GM12878 (cell line): ENCODE measurements at regions not wholly inside any gene's neighbourhood (a gene's known extent, or its start where the extent isn't known, plus 50 kb on each side); places are given as distances from the start of the nearest gene placed in this dataset.

Experiments used
- ATAC-seq: fragments of 200-7000 bp; cut with Tn5 transposase; 3 replicates; pipeline ENCODE4 v1.9.1; 2020; ENCODE audit warnings: mild to moderate bottlenecking, moderate library complexity
- BruUV-seq: library from RNA; stranded (reverse); fragments of 400-500 nt; replicated peaks from 2 replicates; lab custom pipeline; 2021; lab: Mats Ljungman, UMichigan
- CTCF ChIA-PET: fragments of 300-600 bp; sonication (Branson Sonifier 250); formaldehyde crosslinking; extraction: SDS; loops from one replicate; lab custom pipeline; 2021; ENCODE audit warnings: inconsistent platforms; lab: Yijun Ruan, JAX
- POLR2A ChIA-PET: fragments of 350-600 bp; formaldehyde crosslinking; extraction: SDS; loops from one replicate; lab custom pipeline; 2021; ENCODE audit warnings: inconsistent platforms; lab: Charles Lee
- RAD21 ChIA-PET: fragments of 300-600 bp; sonication (Branson Sonifier 250); formaldehyde crosslinking; loops from one replicate; lab custom pipeline; 2023; ENCODE audit warnings: antibody characterized with exemption; ENCODE audit not compliant: unreplicated experiment; lab: Charles Lee
- SMC1A ChIA-PET: fragments of 300-600 bp; sonication (Branson Sonifier 250); formaldehyde crosslinking; loops from one replicate; lab custom pipeline; 2023; ENCODE audit not compliant: unreplicated experiment, uncharacterized antibody; lab: Charles Lee
- DNase-seq: peaks from one replicate; pipeline ENCODE4 v3.0.0-alpha.2; 2011; ENCODE audit warnings: low read depth, low spot score
- FAIRE-seq: peaks from 3 replicates; lab custom pipeline; 2011; peaks lifted over from hg19 to GRCh38; lab: Jason Lieb, UNC
- H2AFZ ChIP-seq: 2 replicates; pipeline ENCODE4 v1.6.0; 2011; ENCODE audit warnings: low read depth, low read length, control low read depth; ENCODE audit not compliant: control insufficient read depth
- H3K27ac ChIP-seq: 2 replicates; pipeline ENCODE4 v1.5.1; 2011; ENCODE audit warnings: control low read depth; ENCODE audit not compliant: control insufficient read depth, insufficient read depth
- H3K27me3 ChIP-seq, 2 experiments: replicated peaks in 1 of 2; 2 replicates each; pipeline versions ENCODE4 v1.6.0 to v1.6.1; 2011; ENCODE audit warnings: low read length in 1 of 2; ENCODE audit not compliant: control insufficient read depth in 2 of 2, insufficient read depth in 2 of 2
- H3K36me3 ChIP-seq, 2 experiments: 2 replicates each; pipeline ENCODE4 v1.5.1; 2011; ENCODE audit warnings: low read length in 1 of 2; ENCODE audit not compliant: control insufficient read depth in 2 of 2, insufficient read depth in 2 of 2
- H3K4me1 ChIP-seq: 2 replicates; pipeline ENCODE4 v1.6.1; 2011; ENCODE audit warnings: mild to moderate bottlenecking, low read length, moderate library complexity, mixed read lengths; ENCODE audit not compliant: control insufficient read depth, insufficient read depth
- H3K4me2 ChIP-seq: 2 replicates; pipeline ENCODE4 v1.6.0; 2011; ENCODE audit warnings: control low read depth; ENCODE audit not compliant: control insufficient read depth, insufficient read depth
- H3K4me3 ChIP-seq: fragments of 200-600 bp; sonication (generic); 2 replicates; pipeline ENCODE4 v1.5.1; 2016
- H3K79me2 ChIP-seq: 2 replicates; pipeline ENCODE4 v1.6.0; 2011; ENCODE audit warnings: low read length; ENCODE audit not compliant: control insufficient read depth, insufficient read depth
- H3K9ac ChIP-seq: 2 replicates; pipeline ENCODE4 v1.8.0; 2011; ENCODE audit warnings: low read length, control low read depth, mixed read lengths; ENCODE audit not compliant: control insufficient read depth, insufficient read depth
- H3K9me3 ChIP-seq: replicated peaks from 3 replicates; pipeline ENCODE4 v1.5.1; 2011; ENCODE audit warnings: mild to moderate bottlenecking, low read length; ENCODE audit not compliant: control insufficient read depth, insufficient read depth
- H4K20me1 ChIP-seq: 2 replicates; pipeline ENCODE4 v1.6.0; 2011; ENCODE audit not compliant: control insufficient read depth, insufficient read depth
- ATF7 ChIP-seq: fragments of 450-650 bp; IDR thresholded peaks from 2 replicates; pipeline ENCODE4 v1.6.1; 2016; ENCODE audit warnings: low read depth, mild to moderate bottlenecking
- BACH1 ChIP-seq: fragments of 450-650 bp; IDR thresholded peaks from 2 replicates; pipeline ENCODE4 v1.6.1; 2017; ENCODE audit warnings: mild to moderate bottlenecking, borderline replicate concordance
- BMI1 ChIP-seq: fragments of 450-650 bp; IDR thresholded peaks from 2 replicates; pipeline ENCODE4 v1.6.1; 2016; ENCODE audit warnings: mild to moderate bottlenecking, moderate library complexity, borderline replicate concordance
- E2F8 ChIP-seq: fragments of 450-650 bp; IDR thresholded peaks from 2 replicates; pipeline ENCODE4 v1.6.1; 2018; ENCODE audit warnings: mild to moderate bottlenecking, low read depth, moderate library complexity; ENCODE audit not compliant: partially characterized antibody
- E4F1 ChIP-seq: fragments of 450-650 bp; IDR thresholded peaks from 2 replicates; pipeline ENCODE4 v1.6.1; 2018; ENCODE audit warnings: borderline replicate concordance, mild to moderate bottlenecking; ENCODE audit not compliant: partially characterized antibody
- IRF4 ChIP-seq: IDR thresholded peaks from 2 replicates; pipeline ENCODE4 v1.6.1; 2011; ENCODE audit warnings: low read depth, low read length
- LARP7 ChIP-seq: fragments of 450-650 bp; IDR thresholded peaks from 2 replicates; pipeline ENCODE4 v1.6.1; 2017; ENCODE audit warnings: mild to moderate bottlenecking
- MEF2A ChIP-seq: IDR thresholded peaks from 2 replicates; pipeline ENCODE4 v1.6.1; 2011; ENCODE audit warnings: low read depth, mild to moderate bottlenecking, low read length, moderate library complexity; ENCODE audit not compliant: insufficient read depth
- RAD51 ChIP-seq: fragments of 450-650 bp; IDR thresholded peaks from 2 replicates; pipeline ENCODE4 v1.6.1; 2016; ENCODE audit warnings: moderate library complexity, mild to moderate bottlenecking, inconsistent platforms
- RELA ChIP-seq: fragments of 450-650 bp; IDR thresholded peaks from 2 replicates; pipeline ENCODE4 v1.8.0; 2014; ENCODE audit warnings: borderline replicate concordance; ENCODE audit not compliant: partially characterized antibody
- RUNX3 ChIP-seq: IDR thresholded peaks from 2 replicates; pipeline ENCODE4 v1.6.1; 2012; ENCODE audit warnings: low read length, inconsistent platforms
- SUPT20H ChIP-seq: IDR thresholded peaks from 2 replicates; pipeline ENCODE4 v1.6.1; 2011; ENCODE audit warnings: low read depth, mild to moderate bottlenecking, low read length, moderate library complexity, borderline replicate concordance; ENCODE audit not compliant: control insufficient read depth
- SUZ12 ChIP-seq: fragments of 200-600 bp; sonication (generic); IDR thresholded peaks from one replicate; pipeline ENCODE4 v1.6.1; 2018; ENCODE audit warnings: antibody characterized with exemption, mild to moderate bottlenecking; ENCODE audit not compliant: unreplicated experiment
- WRNIP1 ChIP-seq: IDR thresholded peaks from 2 replicates; pipeline ENCODE4 v1.6.1; 2011; ENCODE audit warnings: low read depth, low read length, improper control_type of control experiment, borderline replicate concordance
- ZNF622 ChIP-seq: fragments of 450-650 bp; IDR thresholded peaks from 2 replicates; pipeline ENCODE4 v1.6.1; 2017; ENCODE audit warnings: mild to moderate bottlenecking, inconsistent platforms
- WGBS: methylation state at CpG from one replicate; pipeline ENCODE4 v1.1.6; 2016; ENCODE audit warnings: low lambda C conversion rate; ENCODE audit not compliant: insufficient replicate concordance, insufficient coverage; ENCODE audit errors: missing lambda C conversion rate; 5-methylcytosine and 5-hydroxymethylcytosine counted together
- in situ Hi-C: fragments of 300-500 bp; cut with MboI; formaldehyde crosslinking; loops from 9 replicates; pipeline ENCODE4 v1.14.3; 2018; ENCODE audit warnings: mixed read lengths
- intact Hi-C: fragments of 100-400 bp; cut with micrococcal nuclease; formaldehyde crosslinking; loops from one replicate; pipeline ENCODE4 v1.14.2; 2022; ENCODE audit not compliant: unreplicated experiment
- TF ChIP-seq, protein P1 (sequence below): fragments of 450-650 bp; IDR thresholded peaks from 2 replicates; pipeline ENCODE4 v1.6.1; 2017; ENCODE audit warnings: low read depth, mild to moderate bottlenecking, moderate library complexity
- TF ChIP-seq, protein P2 (sequence below), 3 experiments: IDR thresholded peaks in 2 of 3; conservative IDR thresholded peaks in 1 of 3; 2 replicates each; pipeline ENCODE4 v1.5.1; 2011; ENCODE audit warnings: low read depth in 3 of 3, low read length in 3 of 3, mild to moderate bottlenecking in 3 of 3, control low read depth in 2 of 3, moderate library complexity in 2 of 3, inconsistent platforms in 1 of 3, mixed read lengths in 1 of 3; ENCODE audit not compliant: control insufficient read depth in 2 of 3, insufficient read depth in 1 of 3; ENCODE audit errors: extremely low read depth in 1 of 3

- in situ Hi-C loops (no loop called here), intact Hi-C loops (no loop called here)
- CTCF ChIA-PET = interaction anchor here (1.3 kb wide), 1 partner anchor 458 kb away, joined by 3 read pairs; no protein-coding TSS in a partner anchor
- Histone ChIP-seq H3K9me3 (no peaks in the 10 kb centered on the region; the same call in 2 of the 3 replicates), H3K9ac (no peak overlapping the region), H3K27ac (no peak overlapping the region), H3K27me3 (no peaks in the 10 kb centered on the region), H3K36me3 (no peaks in the 10 kb centered on the region), H3K79me2 (no peaks in the 10 kb centered on the region), H3K4me1 (no peaks in the 10 kb centered on the region), H2AFZ (no peak overlapping the region), H3K4me2 (no peak overlapping the region), H3K4me3 (no peak overlapping the region), H4K20me1 (no peaks in the 10 kb centered on the region)
- ATAC-seq (no peak), FAIRE-seq (no peak), DNase-seq (no peak)
- BruUV-seq = no TSS peak
- 37% methylated on average over 3 of the region's 3 CpGs for WGBS
- RAD21 ChIA-PET = no interaction called here
- SMC1A ChIA-PET = no interaction called here
- POLR2A ChIA-PET = no interaction called here
- TF ChIP-seq ATF7 (no peak), RAD51 (no peak), RUNX3 (no peak), SUPT20H (no peak), MEF2A (no peak), BACH1 (no peak), LARP7 (no peak), BMI1 (no peak), E2F8 (no peak), SUZ12 (no peak), IRF4 (no peak), E4F1 (no peak), ZNF622 (no peak), RELA (no peak), WRNIP1 (no peak)
- TF ChIP-seq, protein P1, sequence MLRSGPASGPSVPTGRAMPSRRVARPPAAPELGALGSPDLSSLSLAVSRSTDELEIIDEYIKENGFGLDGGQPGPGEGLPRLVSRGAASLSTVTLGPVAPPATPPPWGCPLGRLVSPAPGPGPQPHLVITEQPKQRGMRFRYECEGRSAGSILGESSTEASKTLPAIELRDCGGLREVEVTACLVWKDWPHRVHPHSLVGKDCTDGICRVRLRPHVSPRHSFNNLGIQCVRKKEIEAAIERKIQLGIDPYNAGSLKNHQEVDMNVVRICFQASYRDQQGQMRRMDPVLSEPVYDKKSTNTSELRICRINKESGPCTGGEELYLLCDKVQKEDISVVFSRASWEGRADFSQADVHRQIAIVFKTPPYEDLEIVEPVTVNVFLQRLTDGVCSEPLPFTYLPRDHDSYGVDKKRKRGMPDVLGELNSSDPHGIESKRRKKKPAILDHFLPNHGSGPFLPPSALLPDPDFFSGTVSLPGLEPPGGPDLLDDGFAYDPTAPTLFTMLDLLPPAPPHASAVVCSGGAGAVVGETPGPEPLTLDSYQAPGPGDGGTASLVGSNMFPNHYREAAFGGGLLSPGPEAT = no peak
- TF ChIP-seq, protein P2, sequence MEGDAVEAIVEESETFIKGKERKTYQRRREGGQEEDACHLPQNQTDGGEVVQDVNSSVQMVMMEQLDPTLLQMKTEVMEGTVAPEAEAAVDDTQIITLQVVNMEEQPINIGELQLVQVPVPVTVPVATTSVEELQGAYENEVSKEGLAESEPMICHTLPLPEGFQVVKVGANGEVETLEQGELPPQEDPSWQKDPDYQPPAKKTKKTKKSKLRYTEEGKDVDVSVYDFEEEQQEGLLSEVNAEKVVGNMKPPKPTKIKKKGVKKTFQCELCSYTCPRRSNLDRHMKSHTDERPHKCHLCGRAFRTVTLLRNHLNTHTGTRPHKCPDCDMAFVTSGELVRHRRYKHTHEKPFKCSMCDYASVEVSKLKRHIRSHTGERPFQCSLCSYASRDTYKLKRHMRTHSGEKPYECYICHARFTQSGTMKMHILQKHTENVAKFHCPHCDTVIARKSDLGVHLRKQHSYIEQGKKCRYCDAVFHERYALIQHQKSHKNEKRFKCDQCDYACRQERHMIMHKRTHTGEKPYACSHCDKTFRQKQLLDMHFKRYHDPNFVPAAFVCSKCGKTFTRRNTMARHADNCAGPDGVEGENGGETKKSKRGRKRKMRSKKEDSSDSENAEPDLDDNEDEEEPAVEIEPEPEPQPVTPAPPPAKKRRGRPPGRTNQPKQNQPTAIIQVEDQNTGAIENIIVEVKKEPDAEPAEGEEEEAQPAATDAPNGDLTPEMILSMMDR (IDR thresholded peaks at IDR 0.05 in 2 of 3, conservative IDR thresholded peaks at IDR 0.05 in 1 of 3; ENCODE audit: control insufficient read depth in 2 of 3, extremely low read depth in 1 of 3, insufficient read depth in 1 of 3, low read depth in 3 of 3, low read length in 3 of 3) = no peak
Measured at GRCh38 chr4:23594125-23594524, 295.7 kb downstream of the PPARGC1A start.
